HG03097 (cell line): ENCODE measurements at regions not wholly inside any gene's neighbourhood (a gene's known extent, or its start where the extent isn't known, plus 50 kb on each side); places are given as distances from the start of the nearest gene placed in this dataset.
"Not testable (repeated sequence)": the region's sequence is repeated elsewhere in the genome, so short reads cannot be mapped to it uniquely, and the experiment has no call there.

Experiments used
- ATAC-seq: cut with Tn5 transposase; IDR thresholded peaks from one replicate; pipeline ENCODE4 v1.9.1; 2021; ENCODE audit not compliant: unreplicated experiment, low FRiP score

DNA sequence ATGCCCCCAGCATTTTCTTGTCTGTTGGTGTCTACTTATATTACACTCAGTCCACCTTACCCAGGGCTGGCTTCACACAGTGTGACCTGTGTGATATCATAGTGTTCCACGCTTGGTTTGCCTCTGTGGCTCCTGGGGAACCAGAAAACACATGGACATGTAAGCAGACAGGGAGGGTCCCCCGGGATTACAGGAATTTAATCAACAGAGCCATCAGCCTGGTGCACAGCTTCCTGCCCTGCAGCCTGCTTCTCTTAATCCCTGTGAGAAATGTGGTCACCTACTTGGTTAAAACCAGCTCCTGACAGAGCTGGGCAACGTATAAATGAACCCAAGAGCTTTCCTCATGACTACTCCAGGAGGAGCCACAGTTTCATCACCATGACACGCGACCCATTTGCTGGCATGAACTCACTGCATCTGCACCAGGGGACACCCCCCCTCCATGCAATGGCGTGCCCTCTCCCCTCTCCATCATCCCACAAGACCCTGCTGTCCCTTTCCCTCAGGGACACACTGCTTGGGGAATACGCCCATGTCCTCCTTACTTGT is 152.1 kb downstream of the UQCRFS1 start:
- no peak for ATAC-seq

DNA sequence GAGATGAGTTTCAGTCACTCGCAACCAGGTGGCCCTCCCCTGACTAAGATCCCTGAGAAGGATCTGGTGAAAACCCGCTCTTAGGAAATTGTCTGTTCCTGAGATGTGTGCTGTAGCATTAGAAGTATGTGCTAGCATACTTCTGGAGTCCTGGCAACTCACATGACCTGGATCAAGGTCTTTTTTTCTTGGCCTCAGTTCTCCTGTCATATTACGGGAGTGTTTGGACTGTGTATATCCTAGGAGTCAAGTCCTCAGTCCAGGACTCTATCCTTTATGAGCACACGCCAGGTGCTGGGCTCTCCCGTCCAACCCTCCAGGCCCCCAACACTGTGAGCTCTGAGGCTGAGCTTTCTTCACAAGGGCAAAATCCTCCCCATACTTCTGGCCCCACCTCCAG is 156.4 kb downstream of the UQCRFS1 start:
- no peak for ATAC-seq

DNA sequence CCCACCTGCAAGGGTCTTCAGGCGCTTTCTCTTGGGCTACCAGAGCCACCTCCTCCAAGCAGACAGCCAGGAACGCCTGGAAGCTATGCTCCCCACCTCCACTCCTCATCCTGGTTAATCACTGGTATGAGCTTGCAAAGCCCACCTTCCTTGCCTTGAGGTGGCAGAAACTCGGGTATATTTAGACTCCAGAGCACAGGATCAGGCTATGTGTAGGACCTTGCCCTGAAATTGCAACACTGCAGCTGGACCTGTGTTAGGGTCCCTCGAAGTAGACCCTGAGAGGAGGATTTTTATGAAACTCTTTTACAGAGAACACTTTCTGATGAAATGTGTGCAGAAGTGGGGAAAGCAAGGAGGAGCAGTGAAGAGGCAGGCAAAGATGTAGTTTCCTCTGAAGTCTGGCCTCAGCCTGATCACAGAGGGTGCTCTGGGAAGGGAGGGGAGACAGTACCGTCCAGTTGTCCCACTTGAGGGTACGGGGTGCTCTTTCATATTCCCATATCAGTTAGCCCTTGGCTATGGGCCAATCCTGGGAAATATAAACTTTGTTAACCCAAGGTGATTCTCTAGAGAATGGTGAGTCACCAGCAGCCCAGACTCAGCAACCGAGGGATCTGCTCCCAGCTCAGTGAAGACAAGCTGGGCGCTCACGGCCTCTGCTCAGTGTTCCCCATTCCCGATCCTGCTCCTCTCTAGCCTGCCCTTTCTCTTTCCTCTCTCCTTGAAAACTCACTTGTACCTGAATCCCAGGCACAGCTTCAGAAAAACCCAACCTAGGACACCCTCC is 157.9 kb downstream of the UQCRFS1 start:
- ATAC-seq = no peak

DNA sequence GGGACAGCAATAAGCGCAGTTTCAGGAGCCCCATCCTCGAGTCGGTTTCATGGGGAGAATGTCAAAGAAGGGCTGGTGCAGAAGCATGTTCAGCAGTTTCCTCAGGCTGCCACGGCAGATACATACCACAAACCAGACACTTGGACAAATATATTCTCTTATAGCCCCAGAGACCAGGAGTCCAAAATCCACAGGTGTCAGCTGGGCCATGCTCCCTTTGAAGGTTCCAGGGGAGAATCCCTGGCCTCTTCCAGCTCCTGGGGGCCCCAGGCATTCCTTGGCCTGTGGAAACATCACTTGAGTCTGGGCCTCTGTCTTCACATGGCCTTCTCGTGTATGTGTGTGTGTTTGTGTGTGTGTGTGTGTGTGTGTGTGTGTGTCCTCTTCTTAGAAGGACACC is 164.1 kb downstream of the UQCRFS1 start:
- no peak for ATAC-seq

DNA sequence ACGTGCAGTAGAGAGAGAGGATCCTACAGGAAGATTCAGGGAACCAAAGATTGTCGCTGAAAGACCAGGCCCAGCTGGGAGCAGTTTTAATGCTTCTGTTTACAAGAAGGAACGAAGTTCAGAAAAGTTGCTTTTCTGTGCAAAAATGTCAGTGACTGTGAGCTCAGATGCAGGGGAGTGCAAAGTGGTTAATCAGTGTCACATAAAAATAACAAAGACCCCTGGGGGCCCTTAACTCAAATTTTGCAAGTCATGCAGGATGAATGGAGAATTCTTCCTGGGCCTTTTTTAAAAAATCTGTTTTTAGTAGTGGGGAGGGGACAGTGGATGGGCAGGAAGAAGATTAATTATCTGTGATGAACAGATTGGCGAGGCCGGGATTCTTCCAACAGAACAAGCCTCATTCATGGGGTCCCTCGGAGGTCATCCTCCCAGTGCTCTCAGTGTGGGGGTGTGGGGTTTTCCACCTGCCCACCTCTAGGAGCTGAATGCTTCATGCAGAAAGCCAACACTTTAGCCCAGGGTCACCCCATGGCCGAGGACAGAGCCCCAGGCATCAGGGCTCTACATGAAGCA is 167.2 kb downstream of the UQCRFS1 start:
- ATAC-seq = no peak

DNA sequence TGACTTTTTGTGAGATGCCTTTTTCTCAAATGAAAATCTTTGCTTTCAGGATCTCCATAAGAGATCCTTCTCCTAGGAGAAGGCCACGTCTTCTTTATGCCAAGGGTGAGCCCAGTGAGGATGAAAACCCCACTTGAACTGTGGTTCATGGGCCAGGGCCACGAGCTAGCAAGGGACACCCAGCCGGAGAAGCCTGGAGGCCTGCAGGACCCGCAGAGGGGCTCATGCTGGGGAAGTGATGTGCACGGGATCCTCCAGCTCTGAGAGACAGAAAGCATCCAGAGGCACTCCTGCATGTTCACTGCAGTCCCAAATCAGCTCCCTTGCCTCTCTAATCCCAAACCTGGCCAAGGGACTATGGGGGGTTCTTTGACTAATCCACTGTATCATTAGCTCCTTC is 168.9 kb downstream of the UQCRFS1 start:
- no peak for ATAC-seq

DNA sequence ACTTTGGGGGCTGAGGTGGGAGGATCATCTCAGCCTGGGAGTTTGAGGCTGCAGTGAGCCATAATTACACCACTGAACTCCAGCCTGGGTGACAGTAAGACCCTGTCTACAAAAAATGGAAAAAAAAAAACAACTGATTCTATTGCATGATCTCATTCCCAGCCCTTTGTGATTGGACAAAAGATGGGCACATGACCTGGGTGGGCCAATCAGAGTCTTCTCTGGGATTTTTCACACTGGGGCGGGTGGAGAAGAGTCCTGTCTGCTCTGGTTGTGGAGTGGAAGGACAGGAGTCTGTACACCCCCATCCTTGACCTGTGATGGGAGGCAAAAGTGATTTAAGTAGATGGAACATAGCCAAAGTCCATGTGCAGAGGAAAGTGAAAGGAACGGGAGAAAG is 170.5 kb downstream of the UQCRFS1 start:
- ATAC-seq = no peak

DNA sequence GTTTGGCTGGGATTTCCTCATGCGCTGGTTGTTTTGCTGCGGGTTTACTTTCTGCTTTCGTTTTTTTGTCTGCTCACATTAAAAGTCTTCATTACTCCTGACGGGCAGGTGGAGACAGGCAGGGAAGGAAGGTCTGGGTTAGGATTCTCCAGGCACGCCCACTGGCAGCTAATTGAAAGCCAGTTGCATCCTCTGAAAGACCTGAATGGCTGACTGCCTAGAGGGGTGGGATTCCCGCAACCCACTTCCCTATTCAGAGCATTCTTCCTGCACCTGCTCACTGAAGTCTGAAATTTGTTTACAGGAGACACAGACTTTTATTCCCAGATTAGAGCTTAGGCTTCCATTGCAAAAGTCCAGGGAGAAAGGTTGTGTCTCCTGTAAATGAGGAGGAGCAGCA is 172.0 kb downstream of the UQCRFS1 start:
- ATAC-seq = no peak

DNA sequence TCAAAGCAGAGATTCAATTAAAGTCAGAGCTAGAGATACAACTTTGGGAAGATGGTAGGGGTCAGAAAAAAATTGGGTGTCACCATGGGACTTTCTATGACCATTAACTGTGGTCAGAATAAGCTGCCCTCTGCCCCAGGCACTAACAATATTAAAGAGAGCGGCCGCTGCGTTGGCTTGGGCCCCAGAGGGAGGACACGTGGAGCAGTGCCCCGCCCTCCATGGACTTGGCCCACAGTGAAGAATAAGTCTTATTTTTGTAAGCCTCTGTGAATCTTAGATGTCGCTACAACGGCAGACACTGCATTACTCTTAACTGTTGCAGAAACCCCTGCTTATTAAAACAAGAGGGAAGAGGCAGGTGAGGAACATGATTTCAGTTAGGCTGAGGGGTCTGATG is 172.7 kb downstream of the UQCRFS1 start:
- ATAC-seq = no peak

DNA sequence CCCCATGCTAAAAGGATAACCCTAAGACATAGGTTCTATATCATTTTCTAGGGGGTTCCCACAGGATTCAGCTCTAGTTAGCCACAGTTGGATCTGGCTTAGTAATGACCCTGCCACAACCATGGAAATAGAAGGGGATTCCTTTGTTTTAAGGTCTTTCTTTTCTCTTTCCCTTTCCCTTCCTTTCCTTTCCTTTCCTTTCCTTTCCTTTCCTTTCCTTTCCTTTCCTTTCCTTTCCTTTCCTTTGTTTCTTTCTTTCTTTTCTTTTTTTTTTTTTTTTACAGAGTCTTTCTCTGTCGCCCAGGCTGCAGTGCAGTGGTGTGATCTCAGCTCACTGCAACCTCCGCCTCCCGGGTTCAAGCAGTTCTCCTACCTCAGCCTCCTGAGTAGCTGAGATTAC is 173.9 kb downstream of the UQCRFS1 start:
- not testable (repeated sequence) for ATAC-seq

DNA sequence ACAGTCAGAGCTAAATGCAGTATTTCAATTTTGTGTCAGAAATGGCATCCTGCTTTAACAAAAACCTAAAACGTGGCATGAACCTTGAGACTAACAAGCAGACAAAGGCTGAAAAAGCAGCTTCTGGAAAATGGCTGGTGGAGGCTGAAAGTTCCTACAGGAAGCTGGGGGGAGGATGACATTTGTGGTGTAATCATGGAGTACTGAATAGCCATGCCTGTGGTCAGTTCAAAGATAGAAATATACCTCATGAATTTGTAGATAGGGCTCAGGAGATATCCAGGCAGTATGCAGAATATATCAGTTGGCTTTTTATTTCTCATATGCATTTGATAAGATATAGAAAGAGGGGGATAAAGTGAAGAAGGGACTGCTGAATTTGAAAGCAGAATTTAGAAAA is 181.7 kb downstream of the UQCRFS1 start:
- no peak for ATAC-seq

DNA sequence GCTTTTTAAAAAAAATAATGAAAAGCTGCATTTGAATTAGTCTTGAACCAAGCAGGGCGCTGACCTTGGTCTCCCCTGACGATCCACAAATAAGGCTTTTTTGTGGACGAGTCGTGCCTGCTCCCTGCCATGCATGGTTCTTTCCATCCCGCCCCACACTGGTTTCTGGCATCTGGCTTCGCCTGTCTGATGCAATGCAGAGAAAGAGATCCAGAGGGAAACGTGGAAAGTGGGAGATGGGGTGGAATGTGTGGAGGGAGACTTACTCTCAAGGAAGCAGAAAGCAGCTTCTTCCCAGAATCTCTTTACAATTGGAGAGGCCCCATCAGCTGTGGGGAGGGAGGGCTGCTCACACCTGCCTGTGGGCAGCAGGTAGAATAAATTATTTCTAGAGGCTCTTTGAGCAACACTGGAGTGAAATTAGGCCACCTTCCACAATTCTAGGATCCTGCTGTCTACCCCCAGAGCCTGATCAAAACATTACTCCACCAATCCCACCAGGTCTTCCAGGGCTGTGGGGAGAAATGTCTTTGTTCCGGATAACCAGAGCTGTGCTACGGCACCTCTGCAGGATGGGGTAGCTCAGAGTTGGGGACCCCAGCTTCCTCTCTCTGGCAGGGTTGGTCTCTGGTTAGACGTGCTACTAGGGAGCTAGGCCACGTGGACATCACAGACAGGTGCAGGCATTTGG is 183.5 kb downstream of the UQCRFS1 start:
- ATAC-seq = no peak

DNA sequence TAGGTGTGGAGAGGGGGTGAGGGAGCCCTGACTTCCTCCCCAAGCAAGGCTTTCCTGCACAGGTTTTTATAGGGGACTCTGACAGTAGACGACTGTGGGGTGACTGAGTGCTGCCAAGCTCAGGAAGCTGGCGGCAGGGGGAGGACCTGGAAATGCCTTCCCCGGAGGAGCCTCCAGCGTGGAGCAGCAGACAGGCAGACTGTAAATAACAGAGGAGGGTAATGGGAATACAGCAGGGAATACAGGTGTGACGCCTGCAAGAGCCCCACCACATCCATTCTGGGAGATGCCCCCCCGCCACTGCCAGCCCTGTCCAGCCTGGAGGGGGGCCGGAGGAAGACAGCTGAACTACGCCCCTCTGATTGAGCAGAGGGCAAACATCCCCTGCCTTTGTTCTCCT is 190.4 kb downstream of the UQCRFS1 start:
- ATAC-seq = no peak

DNA sequence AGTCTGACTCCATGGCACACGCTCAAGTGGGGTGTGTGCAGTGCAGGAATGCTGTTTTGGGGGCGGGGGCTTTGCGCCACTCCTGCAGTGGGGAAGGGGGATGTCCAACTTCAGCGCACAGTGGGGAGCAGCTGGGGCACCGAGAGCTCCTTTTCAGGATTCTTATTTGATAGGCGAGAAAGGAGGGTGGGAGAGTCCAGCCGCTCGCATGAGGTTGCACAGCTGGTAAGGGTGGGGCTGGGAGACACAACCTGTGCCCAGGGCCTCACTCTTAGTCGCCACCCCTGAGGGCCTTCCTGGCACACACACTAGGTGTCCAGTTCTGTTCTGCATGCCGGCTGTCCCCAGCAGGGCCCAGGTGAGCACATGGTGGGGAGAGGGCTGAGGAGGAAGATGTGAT is 190.8 kb downstream of the UQCRFS1 start:
- ATAC-seq = no peak

DNA sequence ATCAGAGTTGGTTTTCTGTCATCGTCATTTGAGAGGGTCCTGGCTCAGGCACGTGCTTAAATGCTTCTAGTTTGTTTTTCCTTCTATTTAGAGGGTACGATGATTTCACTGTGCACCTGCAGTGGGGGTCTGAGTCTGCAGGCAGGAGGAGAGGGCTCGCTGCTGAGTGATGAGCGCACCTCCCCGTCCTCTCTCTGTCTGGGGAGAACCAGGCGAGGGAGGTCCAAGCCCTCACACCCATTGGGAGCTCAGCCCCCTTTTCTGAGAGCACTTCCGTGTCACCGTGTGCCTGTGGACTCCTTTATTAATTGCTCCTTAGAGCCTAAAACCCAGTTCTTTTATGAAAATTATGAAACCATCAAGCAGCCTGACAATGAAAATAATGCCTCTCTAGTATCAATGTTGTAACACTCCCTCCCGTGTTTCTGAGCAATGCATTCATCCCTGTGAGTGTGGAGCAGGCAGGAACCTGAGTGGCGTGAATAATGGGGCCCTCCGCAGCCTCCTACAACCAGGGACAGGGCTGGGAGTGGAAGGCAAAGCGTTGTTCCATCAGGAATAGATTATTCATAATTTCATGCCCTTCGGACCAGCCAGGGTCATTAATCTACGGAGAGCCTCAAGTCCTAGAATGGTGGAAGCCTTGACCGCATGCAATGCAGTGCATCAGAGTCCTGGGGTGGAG is 191.6 kb downstream of the UQCRFS1 start:
- no peak for ATAC-seq

DNA sequence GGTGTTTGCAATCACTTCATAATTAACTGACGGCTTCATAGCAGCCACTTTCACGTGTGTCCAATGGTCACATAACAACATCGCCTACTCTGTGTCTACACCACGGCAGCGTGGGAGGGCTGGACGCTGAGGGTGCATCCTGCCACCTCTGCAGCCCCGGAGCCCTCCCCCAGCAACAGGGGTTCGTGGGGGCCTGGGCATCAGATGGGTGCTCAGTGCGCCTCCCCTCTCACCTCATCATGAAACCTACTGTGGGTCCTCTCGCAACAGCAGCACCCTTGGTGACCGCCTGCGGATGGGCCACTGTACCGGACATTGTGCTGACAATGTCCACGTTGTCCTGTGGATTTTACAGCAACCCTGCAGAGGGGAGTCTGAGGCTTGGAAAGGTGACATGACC is 193.5 kb downstream of the UQCRFS1 start:
- ATAC-seq = no peak

DNA sequence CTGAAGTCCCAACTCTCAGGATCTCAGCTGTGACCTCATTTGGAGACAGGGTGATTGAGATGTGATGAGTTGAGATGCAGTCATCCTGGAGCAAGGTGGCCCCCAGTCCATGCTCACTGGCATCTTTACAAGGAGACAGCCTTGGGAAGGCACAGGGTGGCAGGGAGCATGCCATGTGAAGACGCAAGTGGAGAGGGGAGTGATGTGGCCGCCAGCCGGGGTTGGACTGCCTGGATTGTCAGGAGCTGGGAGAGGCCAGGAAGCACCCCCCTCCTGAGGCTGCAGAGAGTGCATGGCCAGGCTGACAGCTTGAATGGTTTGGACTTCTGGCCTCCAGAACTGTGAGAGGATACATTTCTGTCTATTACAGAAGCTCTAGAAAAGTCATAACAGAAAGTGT is 194.4 kb downstream of the UQCRFS1 start:
- ATAC-seq = no peak

DNA sequence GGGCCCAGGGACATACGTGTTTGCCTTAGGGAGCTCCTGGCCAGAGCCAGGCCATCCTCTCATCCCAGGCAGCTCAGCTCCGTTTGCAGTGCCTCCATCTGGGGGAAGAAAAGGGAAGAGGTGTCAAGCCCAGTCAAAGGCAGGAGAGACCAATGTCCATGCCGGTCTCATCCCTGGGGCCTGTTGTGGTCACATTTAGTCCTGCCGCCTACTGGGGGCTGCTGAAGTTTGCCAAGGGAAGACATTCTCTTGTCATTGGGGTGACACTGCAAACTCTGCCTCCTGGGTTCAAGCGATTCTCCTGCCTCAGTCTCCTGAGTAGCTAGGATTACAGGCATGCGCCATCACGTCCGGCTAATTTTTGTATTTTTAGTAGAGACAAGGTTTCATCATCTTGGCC is 195.2 kb downstream of the UQCRFS1 start:
- ATAC-seq = no peak

DNA sequence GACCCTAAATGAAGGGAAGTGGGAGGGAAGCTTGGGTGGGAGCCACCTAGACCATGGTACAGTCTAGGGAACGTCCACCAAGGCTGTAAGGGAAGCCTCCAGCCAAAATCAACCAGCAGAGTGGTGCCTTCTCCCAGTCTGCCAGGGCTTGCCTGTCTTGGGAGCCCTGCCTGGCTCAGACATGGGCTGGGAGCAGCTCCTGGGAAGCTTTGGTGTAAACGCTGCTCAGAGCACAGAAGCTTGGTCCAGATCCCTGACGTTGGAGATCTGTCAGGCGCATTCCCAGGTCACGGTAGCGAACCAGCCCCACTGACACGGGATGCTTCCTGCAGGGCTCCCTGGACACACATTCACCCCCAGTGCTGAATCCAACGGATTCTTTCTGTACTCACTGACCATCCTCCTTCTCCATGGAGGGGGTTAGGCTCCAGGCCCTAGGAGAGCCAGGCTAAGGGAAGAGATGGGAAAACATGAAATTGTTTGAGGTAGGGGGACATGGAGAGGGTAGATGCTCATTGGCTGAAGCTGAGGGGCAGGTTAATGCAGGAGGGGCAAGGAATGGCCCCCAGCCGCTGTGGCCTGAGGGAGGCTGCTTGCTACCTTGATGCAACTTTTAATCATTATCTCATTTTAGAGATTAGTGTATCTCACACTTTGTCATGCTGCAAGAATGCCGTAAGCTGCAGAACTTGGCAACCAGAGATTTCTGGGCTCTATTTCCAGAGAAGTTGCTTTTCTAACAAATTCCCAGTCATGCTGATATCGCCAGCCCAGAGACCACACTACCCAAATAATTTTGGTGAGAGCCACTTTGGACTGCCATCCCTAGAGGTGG is 195.8 kb downstream of the UQCRFS1 start:
- no peak for ATAC-seq

DNA sequence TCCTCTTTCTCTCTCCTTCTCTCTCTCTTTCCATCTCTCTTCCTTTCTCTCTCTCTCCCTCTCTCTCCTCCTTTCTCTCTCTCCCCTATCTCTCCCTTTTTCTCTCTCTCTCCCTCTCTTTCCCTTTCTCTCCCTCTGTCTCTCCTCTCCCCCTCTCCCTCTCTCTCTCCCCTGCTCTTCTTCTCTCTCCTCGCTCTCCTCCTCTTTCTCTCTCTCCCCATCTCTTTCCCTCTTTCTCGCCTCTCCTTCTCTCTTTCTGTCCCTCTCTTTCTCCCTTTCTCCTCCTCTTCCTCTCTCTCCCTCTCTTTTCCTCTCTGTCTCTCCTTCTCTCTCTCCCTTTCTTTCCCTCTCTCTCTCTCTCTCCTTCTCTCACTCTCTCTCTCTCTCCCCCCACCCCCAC is 196.6 kb downstream of the UQCRFS1 start:
- no peak for ATAC-seq
